ENCODE measurements at regions not wholly inside any gene's neighbourhood (a gene's known extent, or its start where the extent isn't known, plus 50 kb on each side); places are given as distances from the start of the nearest gene placed in this dataset.

- no peak for TF ChIP-seq CTCF (conservative IDR thresholded peaks at IDR 0.05 in 1 of 2, IDR thresholded peaks at IDR 0.05 in 1 of 2; ENCODE audit: low read depth in 1 of 2, low read length in 2 of 2)
- TF ChIP-seq EZH2 (IDR thresholded peaks at IDR 0.05; ENCODE audit: low read length, missing control alignments), result no peak
Measured at GRCh38 chr3:190192739-190193138, 72.0 kb upstream of the P3H2 start.
